HG02678 (cell line): ENCODE measurements at regions not wholly inside any gene's neighbourhood (a gene's known extent, or its start where the extent isn't known, plus 50 kb on each side); places are given as distances from the start of the nearest gene placed in this dataset.
"Not testable (repeated sequence)": the region's sequence is repeated elsewhere in the genome, so short reads cannot be mapped to it uniquely, and the experiment has no call there.

Source experiments
- ATAC-seq: cut with Tn5 transposase; IDR thresholded peaks from one replicate; pipeline ENCODE4 v1.9.1; 2021; ENCODE audit warnings: mild to moderate bottlenecking, moderate library complexity; ENCODE audit not compliant: unreplicated experiment

DNA sequence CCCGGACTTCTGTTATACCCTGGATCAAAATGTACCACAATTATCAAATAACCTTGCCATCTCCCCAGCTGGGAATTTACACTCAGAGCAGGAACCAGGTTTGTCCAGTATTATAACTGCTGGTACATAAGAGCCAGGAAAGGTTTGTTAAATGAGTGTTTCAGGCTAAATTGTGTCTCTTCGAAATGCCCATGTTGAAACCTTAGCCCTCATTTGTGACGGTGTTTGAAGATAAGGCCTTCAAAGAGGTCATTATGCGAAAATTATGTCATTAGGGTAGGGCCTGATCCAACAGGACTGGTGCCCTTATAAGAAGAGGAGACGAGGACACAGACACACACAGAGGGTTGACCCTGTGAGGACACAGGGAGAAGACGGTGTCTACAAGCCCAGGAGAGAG lies 73.5 kb upstream of the DHRSX start:
- ATAC-seq = no peak

DNA sequence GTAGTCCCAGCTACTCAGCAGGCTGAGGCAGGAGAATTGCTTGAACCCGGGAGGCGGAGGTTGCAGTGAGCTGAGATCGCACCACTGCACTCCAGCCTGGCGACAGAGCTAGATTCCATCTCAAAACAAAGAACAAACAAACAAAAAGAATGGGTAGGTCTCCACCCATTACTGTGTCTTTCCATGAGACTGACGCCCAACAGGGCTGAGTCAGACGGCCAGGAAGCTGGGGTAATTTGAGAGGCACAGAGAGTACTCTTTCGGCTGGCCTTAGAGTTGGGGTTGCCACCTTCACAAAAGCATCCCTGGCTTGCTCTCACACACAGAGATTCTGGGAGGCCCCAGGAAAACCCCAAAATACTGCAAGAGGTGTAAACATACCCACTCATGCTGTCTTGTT lies 72.0 kb upstream of the DHRSX start:
- ATAC-seq = no peak

DNA sequence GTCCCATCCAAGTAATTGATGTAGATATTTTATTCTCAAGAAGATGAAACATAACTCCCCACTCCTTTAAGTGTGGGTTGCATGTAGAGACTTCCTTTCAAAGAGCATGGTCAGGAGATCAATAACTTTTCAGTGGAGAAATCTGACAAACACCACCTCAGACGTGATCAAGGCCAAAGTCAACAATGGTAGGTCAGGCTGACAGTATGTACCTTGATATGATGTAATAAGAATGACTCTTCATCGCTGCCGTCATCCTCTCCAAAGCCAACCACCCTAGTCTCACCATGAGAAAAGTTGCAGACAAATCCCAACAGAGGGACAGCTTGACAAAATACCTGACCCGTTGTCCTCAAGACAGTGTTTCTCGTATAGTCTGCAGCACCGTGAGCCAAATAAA lies 67.3 kb upstream of the DHRSX start:
- no peak for ATAC-seq

DNA sequence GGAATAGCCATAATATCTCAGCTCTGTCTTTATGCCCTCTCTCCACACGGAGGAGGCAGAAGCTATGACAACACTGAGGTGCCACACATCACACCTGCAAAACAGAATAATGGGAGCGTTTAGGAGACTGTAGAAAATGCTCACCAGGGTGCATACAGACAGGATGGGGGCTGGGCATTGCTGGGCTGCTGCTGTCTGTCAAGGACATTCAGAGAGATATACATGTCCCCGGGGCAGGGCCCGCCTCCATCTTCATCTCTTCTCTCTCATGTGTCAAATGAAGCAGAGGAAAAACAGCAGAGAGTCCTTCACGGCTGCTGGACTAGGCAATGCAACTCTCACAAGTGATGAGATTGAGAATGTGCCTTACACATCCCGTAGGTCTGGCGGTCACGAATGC lies 65.3 kb upstream of the DHRSX start:
- ATAC-seq = no peak

DNA sequence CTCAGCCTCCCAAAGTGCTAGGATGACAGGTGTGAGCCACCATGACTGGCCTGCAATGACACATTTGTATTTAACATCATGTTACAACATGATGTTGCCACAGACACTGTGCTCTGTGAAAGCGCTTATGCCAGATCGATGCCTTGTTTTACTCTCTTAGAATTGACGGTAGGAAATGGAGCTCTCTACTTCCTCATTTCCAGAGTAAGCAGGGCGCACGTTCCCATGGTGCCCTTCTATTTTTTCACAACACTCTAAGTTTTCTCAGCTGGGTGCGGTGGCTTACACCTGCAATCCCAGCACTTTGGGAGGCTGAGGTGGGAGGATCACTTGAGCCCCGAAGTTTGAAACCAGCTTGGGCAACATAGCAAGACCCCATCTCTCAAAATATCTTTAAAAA lies 60.7 kb upstream of the DHRSX start:
- ATAC-seq = no peak

DNA sequence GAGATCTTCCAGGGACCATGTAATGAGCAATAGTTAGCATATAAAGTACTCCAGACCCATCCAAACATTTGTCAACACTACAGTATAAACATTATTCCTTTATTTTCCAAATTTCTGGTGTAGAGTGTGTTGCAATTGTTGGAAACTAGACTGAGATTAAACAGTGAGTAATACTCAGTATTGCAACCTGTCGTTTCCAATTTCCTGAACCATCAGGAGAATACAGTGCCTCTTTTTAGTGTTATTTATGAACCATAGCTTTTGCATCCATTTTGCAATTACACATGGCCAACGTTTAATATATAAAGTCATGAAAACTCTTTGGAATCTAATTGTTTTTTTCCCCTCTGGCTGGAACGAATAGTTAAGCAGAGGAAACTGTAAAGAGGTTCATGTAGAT lies 58.3 kb upstream of the DHRSX start:
- ATAC-seq = no peak

DNA sequence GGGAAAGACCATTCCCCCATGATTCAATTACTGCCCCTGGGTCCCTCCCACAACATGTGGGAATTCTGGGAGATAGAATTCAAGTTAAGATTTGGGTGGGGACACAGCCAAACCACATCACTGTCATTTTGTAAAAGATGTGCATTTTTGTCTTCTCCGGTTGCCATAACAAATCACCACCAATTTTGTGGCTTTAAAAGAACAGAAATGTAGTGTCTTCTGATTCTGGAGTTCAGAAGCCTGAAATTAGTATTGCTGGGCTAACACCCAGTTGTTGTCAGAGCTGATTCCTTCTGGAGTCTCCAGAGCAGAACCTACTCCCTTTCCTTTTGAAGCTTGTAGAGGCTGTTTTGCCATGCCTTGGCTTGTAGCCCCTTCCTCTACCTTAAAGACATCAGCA lies 54.1 kb upstream of the DHRSX start:
- no peak for ATAC-seq

DNA sequence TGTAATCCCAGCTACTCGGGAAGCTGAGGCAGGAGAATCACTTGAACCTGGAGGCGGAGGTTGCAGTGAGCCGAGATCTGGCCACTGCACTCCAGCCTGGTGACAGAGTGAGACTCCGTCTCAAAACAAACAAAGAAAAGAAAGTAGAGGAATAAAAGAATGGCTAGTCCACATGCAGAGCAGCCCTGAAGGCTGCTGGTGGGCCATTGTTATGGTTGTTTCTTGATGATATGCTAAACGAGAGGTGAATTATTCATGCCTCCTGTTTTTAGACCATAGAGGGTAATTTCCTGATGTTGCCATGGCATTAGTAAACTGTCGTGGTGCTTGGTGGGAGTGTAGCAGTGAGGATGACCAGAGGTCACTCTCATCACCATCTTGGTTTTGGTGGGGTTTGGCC lies 53.3 kb upstream of the DHRSX start:
- not testable (repeated sequence) for ATAC-seq

DNA sequence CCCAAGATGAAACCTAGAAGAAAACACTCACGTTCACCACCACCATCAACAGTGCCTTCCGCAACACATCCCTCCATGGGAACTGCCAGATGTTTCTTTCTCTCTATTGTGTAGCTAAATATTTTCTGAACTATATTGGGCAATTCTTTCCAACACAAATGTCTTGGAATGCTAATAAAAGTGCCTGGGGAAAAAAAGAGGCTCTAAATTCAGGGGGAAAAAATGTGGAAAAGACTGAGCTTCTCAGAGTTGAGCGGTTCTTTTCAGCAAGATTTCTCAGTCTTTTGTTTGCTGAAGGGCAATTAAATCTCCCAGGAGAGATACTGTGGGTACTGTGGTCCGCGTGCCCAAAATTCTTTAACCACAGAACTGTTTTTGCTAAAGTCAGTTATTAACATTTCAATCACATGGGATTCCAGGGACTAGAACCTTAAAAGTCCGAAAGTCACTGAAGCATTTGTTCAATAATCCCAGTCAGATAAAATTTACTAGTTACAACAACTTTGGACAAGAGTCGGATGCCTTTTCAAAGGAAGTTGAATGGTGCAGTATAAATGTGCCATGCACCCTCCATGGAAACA lies 51.9 kb upstream of the DHRSX start:
- no peak for ATAC-seq

DNA sequence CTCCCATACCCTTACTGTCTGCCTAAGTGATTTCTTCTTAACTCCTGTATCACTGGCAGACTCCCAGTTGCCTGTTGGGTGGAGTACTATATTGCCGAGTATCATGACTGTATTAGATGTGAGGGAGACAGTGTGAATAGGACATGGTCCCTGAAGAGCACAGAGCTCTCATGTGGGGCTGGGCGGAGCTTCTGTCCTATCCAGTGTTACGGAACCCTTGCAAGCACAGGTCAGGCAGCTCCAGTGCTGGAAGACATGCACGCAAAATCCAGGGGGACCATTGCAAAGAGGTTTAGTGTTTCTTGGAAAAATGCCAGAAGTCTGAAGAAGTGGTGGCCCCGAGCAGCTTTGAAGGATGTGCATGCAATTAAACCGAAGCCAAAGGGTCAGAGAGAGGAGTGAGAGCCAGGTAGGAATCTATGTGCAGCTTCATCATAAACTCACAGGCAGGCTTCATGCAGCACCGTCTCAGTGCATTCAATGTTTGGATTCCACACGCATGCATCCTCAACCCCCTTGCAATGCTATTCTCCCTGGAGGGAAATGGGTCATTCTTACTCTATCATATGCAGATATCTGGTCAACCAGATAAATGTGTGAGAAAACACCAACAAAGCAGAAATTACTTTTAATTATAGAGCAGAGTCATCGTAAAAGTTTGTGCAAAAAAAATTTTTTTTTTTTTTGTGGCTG lies 49.7 kb upstream of the DHRSX start:
- ATAC-seq = no peak
